ENCODE measurements at regions not wholly inside any gene's neighbourhood (a gene's known extent, or its start where the extent isn't known, plus 50 kb on each side); places are given as distances from the start of the nearest gene placed in this dataset.

- TF ChIP-seq CTCF (IDR thresholded peaks at IDR 0.05 in 8 of 11, conservative IDR thresholded peaks at IDR 0.05 in 3 of 11) = no peak
- TF ChIP-seq POLR2AphosphoS5 (IDR thresholded peaks at IDR 0.05) = no peak
- no peak for TF ChIP-seq POLR2A (IDR thresholded peaks at IDR 0.05)
Measured at GRCh38 chr3:154538566-154539360, 108.8 kb upstream of the GPR149 start.

All from spleen (tissue), 7 donors.